ENCODE measurements at regions not wholly inside any gene's neighbourhood (a gene's known extent, or its start where the extent isn't known, plus 50 kb on each side); places are given as distances from the start of the nearest gene placed in this dataset.

GRCh38 chr7:41608447-41608846, 94.4 kb downstream of the INHBA start:
- DNase-seq: no peak
- no peaks in the 10 kb centered on the region for H3K4me1 ChIP-seq (ENCODE audit: insufficient read depth, low read length)
- no peak overlapping the region for H3K23ac ChIP-seq (ENCODE audit: insufficient read length, low read depth, low read length)
- no peak overlapping the region for H2BK120ac ChIP-seq (ENCODE audit: low read depth, low read length, poor library complexity, severe bottlenecking)
- H2AFZ ChIP-seq (ENCODE audit: low read length): no peak overlapping the region
- H3K14ac ChIP-seq (ENCODE audit: insufficient read depth, low read length): no peak overlapping the region
- no peaks in the 10 kb centered on the region for H4K20me1 ChIP-seq (ENCODE audit: control insufficient read depth, insufficient read depth, insufficient read length)
- H2BK20ac ChIP-seq (ENCODE audit: low read depth, low read length, poor library complexity, severe bottlenecking): no peak overlapping the region
- H3K18ac ChIP-seq (ENCODE audit: insufficient read length, low read depth, low read length): no peak overlapping the region
- Mint-ChIP-seq H3K9me3 (peaks cover 0 to 3% of the 10 kb centered on the region in 2 experiments; a peak in 2 of 5 replicates), H3K4me1 (peaks cover 0 to 5% of the 10 kb centered on the region in 2 experiments; a peak in 1 of 4 replicates), H3K27ac (no peak overlapping the region), H3K4me3 (no peak overlapping the region), H3K27me3 (ENCODE audit: low read depth) (no peaks in the 10 kb centered on the region), H3K36me3 (ENCODE audit: insufficient read depth in 1 of 3, low read depth in 3 of 3) (no peaks in the 10 kb centered on the region)
- no peak overlapping the region for H3K9ac ChIP-seq (ENCODE audit: extremely low read depth, insufficient read length, low read length)
- H3K4me2 ChIP-seq (ENCODE audit: insufficient read depth, insufficient read length, low read length): no peak overlapping the region
- no peak overlapping the region for H3K4ac ChIP-seq (ENCODE audit: low read depth, low read length)
- H4K5ac ChIP-seq (ENCODE audit: insufficient read length, low read depth, low read length): no peak overlapping the region
- H3K27me3 ChIP-seq (ENCODE audit: insufficient read depth, low read length): no peaks in the 10 kb centered on the region
- H3K79me1 ChIP-seq (ENCODE audit: insufficient read depth, low read depth, low read length, poor library complexity, severe bottlenecking): no peaks in the 10 kb centered on the region
- no CpG with 5 or more reads among the region's 2 CpGs for WGBS (ENCODE audit: extremely low coverage, insufficient read length, low lambda C conversion rate)
- H3K79me2 ChIP-seq (ENCODE audit: insufficient read depth, low read length): no peaks in the 10 kb centered on the region
- H3K23me2 ChIP-seq (ENCODE audit: insufficient read length, low read depth, low read length, poor library complexity, severe bottlenecking): no peaks in the 10 kb centered on the region
- H3T11ph ChIP-seq (ENCODE audit: low read length): no peak overlapping the region
- H2BK15ac ChIP-seq (ENCODE audit: low read depth, low read length): no peak overlapping the region
- H3K27ac ChIP-seq (ENCODE audit: insufficient read length, low read depth, low read length): no peak overlapping the region
- no peak overlapping the region for H3K56ac ChIP-seq (ENCODE audit: insufficient read length, low read depth, low read length)
- no peak overlapping the region for H4K8ac ChIP-seq (replicated peaks; ENCODE audit: insufficient read length, low read depth, low read length)
- no peak overlapping the region for H2AK5ac ChIP-seq (ENCODE audit: insufficient read length, low read length)
- no peak overlapping the region for H2BK5ac ChIP-seq (ENCODE audit: insufficient read length, low read length)
- H3K9me3 ChIP-seq (ENCODE audit: control insufficient read depth, low read depth, low read length): no peaks in the 10 kb centered on the region
- TF ChIP-seq CTCF (conservative IDR thresholded peaks at IDR 0.05): no peak
- H4K91ac ChIP-seq (ENCODE audit: insufficient read length, low read depth, low read length): no peak overlapping the region
- H2BK12ac ChIP-seq (ENCODE audit: insufficient read length, low read depth, low read length): no peak overlapping the region

Data from H9 (cell line).